HFFc6 (cell line): ENCODE measurements at regions not wholly inside any gene's neighbourhood (a gene's known extent, or its start where the extent isn't known, plus 50 kb on each side); places are given as distances from the start of the nearest gene placed in this dataset.

Source experiments
- DNase-seq: peaks from one replicate; pipeline ENCODE4 v3.0.0-alpha.2; 2018
- H3K27ac Mint-ChIP-seq: 2 replicates; pipeline ENCODE4 v1.8.0; 2020; ENCODE audit warnings: mild to moderate bottlenecking, mixed read lengths
- H3K27me3 Mint-ChIP-seq: 2 replicates; pipeline ENCODE4 v1.8.0; 2021; ENCODE audit warnings: mild to moderate bottlenecking, moderate library complexity, mixed read lengths; ENCODE audit not compliant: insufficient read depth
- H3K36me3 Mint-ChIP-seq: 2 replicates; pipeline ENCODE4 v1.8.0; 2021; ENCODE audit warnings: low read depth, mixed read lengths
- H3K4me1 Mint-ChIP-seq: 2 replicates; pipeline ENCODE4 v1.8.0; 2020; ENCODE audit warnings: low read depth, mixed read lengths
- H3K4me3 Mint-ChIP-seq: 2 replicates; pipeline ENCODE4 v1.8.0; 2020; ENCODE audit warnings: mild to moderate bottlenecking, moderate library complexity, mixed read lengths
- H3K9me3 Mint-ChIP-seq: 2 replicates; pipeline ENCODE4 v1.8.0; 2020; ENCODE audit warnings: mild to moderate bottlenecking, mixed read lengths
- TF ChIP-seq, protein P1 (sequence below): fragments of 200-600 bp; sonication (generic); IDR thresholded peaks from 2 replicates; pipeline ENCODE4 v1.5.0; 2021; ENCODE audit warnings: antibody characterized with exemption, mild to moderate bottlenecking

DNA sequence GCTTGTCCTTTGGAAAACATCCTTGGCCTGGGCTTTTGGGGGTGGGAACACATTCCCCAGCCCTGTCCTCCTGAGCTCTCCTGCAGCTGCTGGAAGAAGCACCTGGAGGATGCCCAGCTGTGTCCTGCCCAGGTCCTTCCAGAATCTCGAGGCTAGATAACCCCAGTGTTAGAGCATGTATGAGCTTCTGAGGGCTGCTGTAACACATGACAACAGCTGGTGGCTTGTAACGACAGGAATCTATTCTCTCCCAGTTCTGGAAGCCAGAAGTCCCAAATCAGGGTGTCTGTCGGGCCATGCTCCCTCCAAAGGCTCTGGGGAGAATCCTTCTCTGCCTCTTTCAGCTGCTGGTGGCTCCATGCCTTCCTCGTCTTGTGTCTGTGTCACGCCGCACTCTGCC is 403.6 kb upstream of the C2CD4B start:
- TF ChIP-seq, protein P1, sequence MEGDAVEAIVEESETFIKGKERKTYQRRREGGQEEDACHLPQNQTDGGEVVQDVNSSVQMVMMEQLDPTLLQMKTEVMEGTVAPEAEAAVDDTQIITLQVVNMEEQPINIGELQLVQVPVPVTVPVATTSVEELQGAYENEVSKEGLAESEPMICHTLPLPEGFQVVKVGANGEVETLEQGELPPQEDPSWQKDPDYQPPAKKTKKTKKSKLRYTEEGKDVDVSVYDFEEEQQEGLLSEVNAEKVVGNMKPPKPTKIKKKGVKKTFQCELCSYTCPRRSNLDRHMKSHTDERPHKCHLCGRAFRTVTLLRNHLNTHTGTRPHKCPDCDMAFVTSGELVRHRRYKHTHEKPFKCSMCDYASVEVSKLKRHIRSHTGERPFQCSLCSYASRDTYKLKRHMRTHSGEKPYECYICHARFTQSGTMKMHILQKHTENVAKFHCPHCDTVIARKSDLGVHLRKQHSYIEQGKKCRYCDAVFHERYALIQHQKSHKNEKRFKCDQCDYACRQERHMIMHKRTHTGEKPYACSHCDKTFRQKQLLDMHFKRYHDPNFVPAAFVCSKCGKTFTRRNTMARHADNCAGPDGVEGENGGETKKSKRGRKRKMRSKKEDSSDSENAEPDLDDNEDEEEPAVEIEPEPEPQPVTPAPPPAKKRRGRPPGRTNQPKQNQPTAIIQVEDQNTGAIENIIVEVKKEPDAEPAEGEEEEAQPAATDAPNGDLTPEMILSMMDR = no peak
- Mint-ChIP-seq H3K9me3 (no peaks in the 10 kb centered on the region; the same call in 1 of the 2 replicates), H3K4me3 (no peak overlapping the region), H3K4me1 (peaks cover 33% of the 10 kb centered on the region), H3K36me3 (peaks cover 11% of the 10 kb centered on the region), H3K27me3 (peaks cover 8% of the 10 kb centered on the region), H3K27ac (0 out of 2 replicates have a peak overlapping the region, but pooled peaks have one; percentile 74)
- DNase-seq = no peak

DNA sequence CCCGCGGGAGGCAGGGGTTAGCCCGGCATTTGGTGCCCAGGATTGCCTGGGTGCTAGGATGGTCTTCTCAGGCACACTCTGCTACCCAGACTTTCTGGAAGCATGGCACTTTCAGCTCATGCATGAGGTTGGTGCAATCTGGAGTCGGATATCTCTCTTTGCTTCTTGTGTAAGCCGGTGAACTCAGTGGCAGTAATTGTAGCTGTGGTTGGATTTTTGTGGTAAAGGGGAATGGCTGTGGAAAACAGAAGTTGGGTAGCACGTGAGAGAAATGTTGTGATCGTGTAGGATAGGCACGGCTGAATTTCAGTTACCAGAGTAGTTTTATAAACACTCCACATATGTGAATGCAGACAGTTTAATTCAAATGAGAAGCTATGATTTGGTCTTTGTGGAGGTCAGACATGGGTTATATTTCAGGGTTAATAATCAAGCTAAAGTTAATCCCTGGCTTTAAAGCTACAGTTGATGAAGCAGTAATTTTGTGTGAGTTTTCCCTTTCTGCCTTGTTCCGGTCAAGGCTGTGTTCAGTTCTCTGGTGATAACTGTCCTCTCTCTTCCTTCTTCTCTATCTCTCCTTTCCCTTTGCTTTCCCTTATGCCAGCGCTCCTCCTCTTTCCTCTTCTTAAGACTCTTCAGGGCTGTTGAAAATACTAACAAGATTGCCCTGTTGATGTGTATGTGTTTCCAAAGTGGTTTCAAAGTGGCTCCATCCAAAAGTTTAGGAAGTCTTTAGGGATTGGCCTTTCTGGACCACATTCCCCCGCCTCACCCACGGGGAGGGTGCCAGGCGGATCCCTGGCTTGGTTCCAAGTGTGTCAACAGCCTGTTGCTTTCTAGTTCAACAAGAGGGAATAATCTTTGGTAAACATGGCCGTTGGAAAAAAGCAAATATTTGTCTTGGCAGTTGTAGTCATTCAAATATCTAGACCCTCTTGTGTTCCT is 404.6 kb upstream of the C2CD4B start:
- peak; percentile 90 for DNase-seq
- H3K27ac Mint-ChIP-seq = peak overlapping the region; percentile 74
- peaks cover 33% of the 10 kb centered on the region for H3K4me1 Mint-ChIP-seq
- peaks cover 10% of the 10 kb centered on the region for H3K27me3 Mint-ChIP-seq
- TF ChIP-seq, protein P1 = no peak
- peak overlapping the region; percentile 47 for H3K4me3 Mint-ChIP-seq
- peaks cover 11% of the 10 kb centered on the region for H3K36me3 Mint-ChIP-seq
- no peaks in the 10 kb centered on the region; the same call in 1 of the 2 replicates for H3K9me3 Mint-ChIP-seq

DNA sequence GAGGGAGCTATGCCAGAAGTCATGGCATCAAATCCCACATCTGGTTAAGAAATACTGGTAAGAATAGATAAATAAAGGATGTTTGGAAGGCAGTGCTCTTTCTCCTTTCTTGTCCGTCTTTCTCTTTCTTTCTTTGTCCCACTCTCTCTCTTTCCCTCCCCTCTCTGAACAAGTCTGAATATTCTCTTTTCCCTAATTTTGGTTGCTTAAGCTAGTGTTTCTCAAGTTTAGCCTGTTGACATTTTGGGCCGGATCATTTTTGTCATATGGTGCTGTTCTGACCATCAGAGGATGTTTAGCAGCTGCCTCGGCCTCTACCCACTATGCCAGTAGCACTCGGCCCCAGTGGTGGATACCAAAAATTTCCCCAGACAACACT is 405.3 kb upstream of the C2CD4B start:
- Mint-ChIP-seq H3K36me3 (peaks cover 11% of the 10 kb centered on the region), H3K4me1 (peaks cover 32% of the 10 kb centered on the region), H3K9me3 (no peaks in the 10 kb centered on the region; the same call in 1 of the 2 replicates), H3K27me3 (peaks cover 10% of the 10 kb centered on the region), H3K4me3 (no peak overlapping the region), H3K27ac (no peak overlapping the region)
- DNase-seq = no peak
- TF ChIP-seq, protein P1 = no peak

DNA sequence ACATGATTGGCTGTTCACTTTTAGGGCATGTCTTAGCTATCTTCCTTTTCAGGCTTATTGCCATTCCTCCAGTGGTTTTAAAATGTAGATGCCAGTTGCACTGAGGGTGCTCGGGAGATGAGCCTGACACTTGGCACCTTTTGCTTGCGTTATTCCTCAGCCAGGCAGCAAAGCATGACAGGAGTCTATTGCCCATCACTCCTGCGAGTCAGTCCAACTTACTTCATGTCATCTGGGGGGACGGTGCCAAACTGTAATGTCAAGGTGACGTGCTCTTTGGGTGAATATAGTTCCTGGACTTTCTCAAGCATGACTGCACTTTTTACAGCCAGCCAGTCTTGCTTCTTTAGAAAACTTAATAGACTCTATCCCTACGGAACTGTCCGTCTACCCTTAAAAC is 406.0 kb upstream of the C2CD4B start:
- H3K36me3 Mint-ChIP-seq = peaks cover 11% of the 10 kb centered on the region
- DNase-seq = no peak
- peaks cover 25% of the 10 kb centered on the region for H3K4me1 Mint-ChIP-seq
- H3K27me3 Mint-ChIP-seq = peaks cover 10% of the 10 kb centered on the region
- no peak overlapping the region for H3K4me3 Mint-ChIP-seq
- H3K27ac Mint-ChIP-seq = no peak overlapping the region
- no peaks in the 10 kb centered on the region; the same call in 1 of the 2 replicates for H3K9me3 Mint-ChIP-seq
- TF ChIP-seq, protein P1 = no peak

DNA sequence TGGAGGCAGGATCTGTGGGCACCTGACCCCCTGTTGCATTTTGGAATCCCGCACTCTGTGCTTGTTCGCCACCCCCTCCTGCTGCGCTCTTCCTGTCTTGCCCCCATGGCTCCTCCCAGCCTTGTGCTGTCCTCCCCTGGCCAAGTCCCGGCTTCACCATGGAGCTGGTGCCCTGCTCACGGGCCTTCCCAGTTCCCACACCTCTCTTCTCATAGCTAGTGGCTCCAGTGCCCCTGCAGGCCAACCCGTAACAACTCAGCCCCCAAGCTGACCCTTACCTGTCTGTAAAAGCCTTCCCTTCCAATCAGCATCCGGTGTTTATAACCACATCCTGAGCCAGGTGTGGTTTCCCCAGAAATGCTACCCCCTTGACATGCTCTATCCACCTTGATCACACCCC is 407.7 kb upstream of the C2CD4B start:
- no peak overlapping the region for H3K4me3 Mint-ChIP-seq

More for the DNA sequence above, 407.7 kb upstream of the C2CD4B start:
- Mint-ChIP-seq H3K9me3 (no peaks in the 10 kb centered on the region; the same call in 1 of the 2 replicates), H3K36me3 (peaks cover 11% of the 10 kb centered on the region), H3K27ac (no peak overlapping the region), H3K27me3 (peaks cover 10% of the 10 kb centered on the region), H3K4me1 (peaks cover 20% of the 10 kb centered on the region)
- TF ChIP-seq, protein P1 = no peak
- DNase-seq = no peak
